NCI-H187 treated with DMSO at 0.1 percent for 48 hours (cell line): ENCODE measurements at regions not wholly inside any gene's neighbourhood (a gene's known extent, or its start where the extent isn't known, plus 50 kb on each side); places are given as distances from the start of the nearest gene placed in this dataset.

Source experiments
- DNase-seq: peaks from one replicate; lab custom pipeline; 2025; lab: John Stamatoyannopoulos, UW

DNA sequence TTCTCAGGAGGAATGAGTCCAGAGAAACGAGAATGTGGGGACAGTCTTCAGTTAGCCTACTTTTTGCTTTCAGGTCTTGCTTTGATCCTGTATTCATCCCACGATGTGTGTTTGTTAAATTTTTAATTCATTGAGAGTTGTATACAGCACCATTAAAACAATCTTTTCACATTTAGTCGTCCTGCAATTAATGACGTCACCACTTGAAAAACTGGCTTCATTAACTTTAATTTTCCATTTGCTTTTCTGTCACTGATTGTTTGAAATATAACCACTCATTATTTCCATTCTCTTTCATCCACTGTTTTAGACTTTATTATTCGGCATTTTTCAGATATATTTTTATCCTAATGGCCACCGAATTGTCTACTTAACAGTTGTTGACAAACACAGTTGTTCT is 146.9 kb downstream of the TFEC start:
- no peak for DNase-seq

DNA sequence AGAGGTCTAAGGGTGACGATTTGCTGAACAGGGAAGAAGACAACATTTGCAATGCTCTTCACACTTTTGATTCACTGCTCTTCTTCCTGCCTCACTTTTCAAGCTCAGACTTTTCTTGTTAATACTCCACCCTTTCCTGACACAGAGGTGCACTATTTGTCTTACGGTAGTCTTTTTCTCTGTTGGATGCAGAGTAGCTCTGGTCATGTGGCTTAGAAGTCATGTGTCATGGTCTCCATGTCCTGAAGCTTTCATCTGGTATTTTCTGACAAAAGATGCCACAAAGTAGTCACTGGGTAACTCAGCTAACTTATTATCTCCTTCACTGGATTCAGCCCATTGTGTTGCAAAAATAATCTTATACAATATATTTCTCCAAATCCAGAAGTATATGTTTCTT is 149.1 kb downstream of the TFEC start:
- no peak for DNase-seq

DNA sequence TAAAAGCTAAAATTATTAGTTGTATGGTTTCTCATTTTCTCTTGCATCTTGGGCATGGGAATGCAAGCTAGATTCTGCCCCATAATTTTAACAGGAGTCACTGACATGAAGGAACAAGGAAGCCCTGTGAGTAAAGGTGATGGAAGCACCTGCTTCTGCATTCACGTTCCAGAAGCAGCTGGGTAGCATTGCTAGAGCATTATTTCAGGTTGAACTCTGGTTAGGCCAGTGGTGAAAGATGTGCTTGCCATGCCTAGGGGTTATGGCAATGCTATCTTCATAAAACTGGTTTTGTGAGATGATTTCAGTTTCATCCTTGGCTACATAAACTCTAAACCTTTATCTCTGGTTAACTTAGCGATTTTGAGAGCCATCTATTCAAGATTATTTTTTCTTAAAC is 151.4 kb downstream of the TFEC start:
- no peak for DNase-seq

DNA sequence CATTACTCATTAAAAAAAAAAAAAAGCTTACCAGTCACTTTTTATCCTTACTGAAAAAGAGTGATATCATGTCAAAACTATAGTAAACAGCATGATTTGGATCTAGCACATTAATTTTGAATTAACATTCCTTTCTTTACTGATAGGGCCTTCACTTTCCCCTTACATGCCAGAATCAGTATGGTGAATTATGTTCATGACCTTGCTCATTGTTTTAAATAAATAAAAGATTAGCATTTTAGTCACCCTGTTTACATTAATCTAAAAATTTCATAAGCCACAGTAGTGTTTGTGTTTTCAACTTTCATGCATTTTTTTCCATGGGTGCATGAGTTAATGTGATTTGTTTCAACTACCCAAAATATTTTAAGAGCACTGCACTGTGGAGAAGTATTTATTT is 160.8 kb downstream of the TFEC start:
- DNase-seq: no peak

DNA sequence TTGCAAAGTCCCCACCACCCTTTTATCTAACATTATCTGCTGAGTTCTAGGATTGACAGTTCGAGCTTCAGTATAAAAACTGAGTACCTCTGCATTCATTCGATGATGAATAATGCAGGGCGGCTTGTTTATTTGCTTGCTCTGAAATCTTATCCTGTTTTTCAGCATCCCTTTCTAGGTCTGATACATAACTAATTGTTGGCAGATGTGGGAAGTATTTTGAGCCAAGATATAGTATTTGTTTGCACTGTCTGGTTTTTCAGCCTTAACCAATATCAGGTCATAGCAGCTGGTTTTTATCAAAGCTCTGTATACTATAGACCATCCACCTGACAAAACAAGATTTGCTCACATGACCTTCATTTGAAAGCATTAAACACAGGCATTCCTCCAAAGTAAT is 161.4 kb downstream of the TFEC start:
- DNase-seq: no peak

DNA sequence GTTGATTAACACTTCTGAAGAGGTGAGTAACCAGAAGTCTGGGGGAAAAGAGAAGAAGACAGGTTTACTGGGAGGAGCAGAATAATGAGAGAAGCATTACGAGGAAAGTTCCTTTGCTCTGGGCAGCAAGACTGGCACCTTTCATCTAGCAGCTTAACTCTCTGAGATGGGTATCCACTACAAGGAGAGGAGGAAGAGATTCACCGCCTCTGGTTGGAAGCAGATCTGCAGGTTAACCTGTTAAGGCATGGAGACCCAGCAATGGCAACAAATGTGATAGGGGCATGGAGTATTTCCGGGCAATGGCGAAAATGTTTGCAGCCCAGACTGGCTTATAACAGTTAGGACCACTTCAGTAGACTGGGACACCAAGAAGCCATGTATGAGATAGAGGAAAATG is 162.2 kb downstream of the TFEC start:
- no peak for DNase-seq

DNA sequence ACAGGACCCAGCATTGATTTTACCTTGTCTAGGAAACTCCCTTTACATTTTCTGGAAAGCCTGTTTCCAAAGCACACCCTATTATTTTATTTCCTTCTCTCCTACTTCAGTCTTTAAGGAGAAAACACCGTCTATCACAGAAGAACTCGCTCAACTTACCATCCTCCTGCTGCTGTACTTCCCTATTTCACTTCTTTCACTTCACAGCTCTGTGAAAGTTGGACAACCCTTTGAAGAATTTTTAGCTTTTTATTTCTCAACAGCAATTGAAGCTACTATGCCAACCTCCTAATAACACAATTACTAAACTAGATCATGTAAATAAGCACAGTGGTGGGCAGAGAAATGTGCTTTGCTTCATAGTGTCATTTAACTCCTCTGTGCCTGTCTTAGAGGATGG is 166.5 kb downstream of the TFEC start:
- no peak for DNase-seq

DNA sequence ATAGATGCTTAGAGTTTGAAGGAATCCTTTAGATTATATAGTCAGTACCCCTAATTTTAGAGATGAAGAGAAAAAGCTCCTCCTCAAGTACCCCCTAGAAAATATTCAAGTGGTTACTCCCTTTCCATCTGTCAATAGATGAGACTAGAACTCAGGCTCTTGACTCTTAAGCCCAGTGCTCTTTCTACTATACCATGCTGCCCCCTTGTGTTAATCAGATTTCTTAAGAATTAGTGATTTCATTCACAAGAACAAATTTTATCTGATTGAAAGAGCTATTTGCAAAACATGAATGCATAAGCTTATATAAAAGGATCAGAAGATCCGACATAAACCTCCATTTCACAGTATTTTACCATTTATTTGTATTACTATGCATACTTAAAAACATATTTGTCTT is 179.3 kb downstream of the TFEC start:
- peak; percentile 50 for DNase-seq

DNA sequence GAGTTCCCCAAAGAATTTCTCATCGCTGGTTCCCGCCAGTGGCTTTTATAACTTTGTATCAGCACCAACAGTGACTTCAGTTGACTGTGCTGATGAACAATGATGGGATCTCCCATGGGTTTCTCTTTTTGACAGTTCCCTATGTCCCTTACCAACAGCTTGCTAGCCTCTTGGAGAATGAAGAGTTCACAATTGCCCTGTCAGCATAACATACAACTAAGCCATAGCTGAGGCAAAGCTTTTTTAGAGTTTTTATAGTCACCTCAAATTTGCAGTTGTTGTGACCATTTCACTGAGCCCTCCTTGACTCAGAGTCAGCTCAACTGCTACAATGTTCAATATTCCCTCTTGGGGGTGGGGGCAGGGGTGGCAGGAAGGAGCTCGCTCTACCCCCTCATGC is 179.8 kb downstream of the TFEC start:
- DNase-seq: no peak

DNA sequence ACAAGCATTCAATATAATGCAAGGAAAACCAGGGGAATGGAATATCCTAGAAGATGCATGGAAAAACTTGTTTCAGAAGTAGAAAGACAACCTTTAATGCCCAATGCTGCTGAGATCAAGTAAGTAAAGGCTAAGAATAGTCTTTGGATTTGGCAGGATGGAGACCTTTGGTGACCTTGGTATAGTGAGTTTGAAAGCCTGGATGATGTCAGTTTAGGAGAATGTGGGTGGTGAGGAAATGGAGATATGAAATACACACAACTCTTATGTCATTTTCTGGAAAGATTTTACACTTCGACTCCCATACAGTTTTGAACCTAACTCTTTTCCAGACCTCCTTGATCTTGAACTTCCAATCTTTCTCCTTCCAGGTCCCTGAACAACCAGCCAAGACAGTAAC is 185.7 kb downstream of the TFEC start:
- no peak for DNase-seq

DNA sequence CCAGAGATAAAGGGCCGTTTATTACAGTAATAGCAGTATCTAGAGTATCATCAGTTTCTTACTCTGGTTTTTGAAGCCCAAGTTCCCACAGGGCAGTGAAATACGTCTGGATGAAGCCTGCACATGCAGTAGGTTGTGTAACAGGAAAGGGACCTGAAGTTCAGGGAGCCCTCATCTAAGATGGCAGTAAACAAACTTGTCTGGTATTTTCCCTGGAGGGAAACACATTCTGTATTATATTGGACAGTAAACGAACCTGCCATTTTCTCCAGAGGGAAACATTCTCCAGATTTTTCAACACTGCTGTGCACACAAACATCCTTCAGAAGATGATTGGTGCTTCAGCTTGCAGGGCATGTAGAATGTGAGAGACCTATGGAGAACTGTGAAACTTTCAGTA is 189.9 kb downstream of the TFEC start:
- no peak for DNase-seq

DNA sequence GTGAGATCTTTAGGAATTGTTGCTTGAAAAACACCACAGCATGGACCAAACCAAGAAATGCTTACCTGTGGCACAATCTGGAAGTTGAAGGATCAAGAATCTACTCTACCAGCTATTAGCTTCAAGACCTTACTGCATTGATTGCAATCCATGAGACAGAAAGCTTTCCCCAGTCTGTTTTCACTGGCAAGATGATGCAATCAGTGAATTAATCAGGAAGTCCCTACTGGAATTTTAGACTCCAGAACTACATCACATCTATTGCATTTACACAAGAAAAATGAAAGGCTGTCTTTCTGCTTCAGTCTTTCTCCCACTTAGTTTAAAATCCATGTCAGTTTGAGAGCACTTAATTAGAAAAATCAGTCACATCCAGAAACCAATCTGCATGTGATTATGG is 191.7 kb downstream of the TFEC start:
- DNase-seq: no peak

DNA sequence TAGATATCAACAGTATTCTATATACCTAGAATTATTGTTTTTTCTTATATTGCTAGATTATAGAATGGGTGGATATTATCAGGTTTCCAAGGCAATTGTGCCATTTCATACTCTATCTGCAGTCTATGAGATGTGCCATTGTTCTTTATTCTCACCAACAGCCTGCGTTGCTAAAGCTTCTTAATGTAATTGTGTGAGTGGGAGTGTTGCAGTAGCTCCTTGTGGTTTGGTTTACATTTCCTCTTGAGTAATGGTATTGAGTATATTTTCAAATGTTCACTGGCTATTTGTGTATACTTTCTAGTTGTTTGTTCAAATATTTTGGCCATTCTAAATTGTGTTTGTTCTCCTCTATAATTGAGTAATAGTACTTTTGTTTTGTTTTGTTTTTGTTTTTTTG is 199.2 kb downstream of the TFEC start:
- no peak for DNase-seq

DNA sequence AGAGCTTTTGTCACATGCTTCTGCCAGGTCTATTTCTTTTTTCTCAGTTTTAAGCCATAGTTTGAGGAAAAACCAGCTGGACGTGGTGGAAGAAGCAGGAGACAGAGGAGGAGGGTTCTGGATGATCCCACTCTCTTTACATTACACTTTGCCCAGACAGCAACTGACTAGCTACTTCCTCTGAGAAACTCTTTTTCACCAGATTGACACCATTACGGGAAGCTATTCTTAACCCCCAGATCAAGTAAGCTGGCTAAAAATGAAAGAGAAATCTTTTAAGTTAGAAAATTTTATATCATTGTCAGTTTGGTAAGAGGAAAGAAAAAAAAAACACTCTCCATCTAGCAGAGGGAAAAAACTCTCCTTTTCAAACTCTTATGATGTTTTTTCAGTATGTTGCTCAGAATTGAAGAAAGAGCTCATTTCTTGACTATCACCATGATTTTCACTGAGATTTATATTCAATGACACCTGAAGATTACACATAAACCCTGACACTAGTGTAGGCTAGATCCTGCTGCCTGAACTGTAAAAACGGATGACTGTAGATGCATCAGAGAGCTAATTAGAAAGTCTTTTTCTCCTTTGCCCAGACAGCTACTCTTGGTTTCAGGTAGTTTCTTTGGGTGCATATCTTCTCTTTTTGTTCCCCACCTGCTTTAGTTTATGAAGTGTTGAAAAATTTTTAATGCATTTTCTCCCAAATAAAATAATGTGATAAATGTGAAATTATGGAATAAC is 203.1 kb downstream of the TFEC start:
- DNase-seq: no peak

DNA sequence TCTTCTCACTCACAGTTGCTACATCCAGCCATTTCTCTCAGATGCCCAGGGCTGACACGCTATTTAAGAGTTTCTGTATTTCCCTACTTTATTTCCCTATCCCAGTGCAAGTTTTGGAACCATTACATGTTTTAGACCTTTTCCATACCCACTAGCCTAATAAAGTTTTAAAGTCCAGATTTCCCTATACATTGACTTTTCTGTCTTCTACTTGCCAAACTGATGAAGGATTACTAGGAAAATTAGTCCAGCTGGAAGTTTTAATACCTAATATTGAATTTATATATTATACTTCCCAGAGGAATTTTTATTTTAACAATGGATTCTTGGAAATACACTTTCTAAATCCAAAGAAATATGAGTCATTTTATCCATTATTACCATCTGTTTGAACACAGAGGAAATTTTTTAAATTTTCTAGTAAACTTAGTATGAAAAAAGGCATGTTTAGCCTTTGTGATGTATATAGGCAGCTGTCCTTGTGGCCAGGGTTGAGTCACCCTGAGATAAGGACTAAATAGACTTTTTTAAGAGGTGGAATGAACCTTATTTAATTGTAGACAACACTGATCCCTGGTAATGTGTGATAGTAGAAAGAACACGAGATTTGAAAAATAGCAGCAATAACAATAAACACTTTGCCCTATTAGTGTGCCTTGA is 205.0 kb downstream of the TFEC start:
- DNase-seq: no peak

DNA sequence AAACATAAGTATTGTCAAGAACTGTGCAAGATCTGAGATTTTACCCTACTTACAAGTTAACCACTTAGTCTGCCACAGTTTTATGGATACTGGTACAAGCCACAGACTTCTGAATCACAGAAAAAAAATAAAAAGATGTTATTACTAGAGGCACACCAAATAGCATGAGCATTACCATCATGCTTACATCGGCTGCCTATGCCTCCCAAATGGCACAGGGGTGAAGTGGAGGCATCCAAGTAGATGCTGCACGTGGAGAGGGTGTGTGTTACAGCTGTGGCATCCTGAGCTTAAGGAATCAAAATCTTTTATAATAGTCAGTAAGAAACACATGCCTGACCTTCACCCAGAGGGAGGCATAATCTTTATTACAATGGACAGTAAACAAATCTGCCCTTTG is 207.8 kb downstream of the TFEC start:
- DNase-seq: no peak

DNA sequence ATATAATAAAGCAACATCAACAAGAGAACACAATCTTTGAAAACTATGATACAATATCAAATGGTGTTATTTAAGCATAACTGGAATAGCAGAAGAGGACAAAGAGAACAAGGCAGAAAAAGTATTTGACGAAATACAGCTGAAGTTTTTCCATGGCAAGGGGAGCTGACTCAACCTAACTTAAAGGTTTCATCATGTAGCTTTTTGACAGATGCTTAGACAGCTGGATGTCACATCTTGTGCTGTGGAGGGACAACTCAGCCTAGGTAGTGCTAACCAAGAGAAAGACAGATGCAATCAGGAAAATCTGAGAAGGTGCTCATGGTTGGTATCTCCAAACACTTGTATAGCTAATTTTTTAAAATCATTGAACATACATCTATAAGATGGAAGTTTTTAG is 208.2 kb downstream of the TFEC start:
- no peak for DNase-seq

DNA sequence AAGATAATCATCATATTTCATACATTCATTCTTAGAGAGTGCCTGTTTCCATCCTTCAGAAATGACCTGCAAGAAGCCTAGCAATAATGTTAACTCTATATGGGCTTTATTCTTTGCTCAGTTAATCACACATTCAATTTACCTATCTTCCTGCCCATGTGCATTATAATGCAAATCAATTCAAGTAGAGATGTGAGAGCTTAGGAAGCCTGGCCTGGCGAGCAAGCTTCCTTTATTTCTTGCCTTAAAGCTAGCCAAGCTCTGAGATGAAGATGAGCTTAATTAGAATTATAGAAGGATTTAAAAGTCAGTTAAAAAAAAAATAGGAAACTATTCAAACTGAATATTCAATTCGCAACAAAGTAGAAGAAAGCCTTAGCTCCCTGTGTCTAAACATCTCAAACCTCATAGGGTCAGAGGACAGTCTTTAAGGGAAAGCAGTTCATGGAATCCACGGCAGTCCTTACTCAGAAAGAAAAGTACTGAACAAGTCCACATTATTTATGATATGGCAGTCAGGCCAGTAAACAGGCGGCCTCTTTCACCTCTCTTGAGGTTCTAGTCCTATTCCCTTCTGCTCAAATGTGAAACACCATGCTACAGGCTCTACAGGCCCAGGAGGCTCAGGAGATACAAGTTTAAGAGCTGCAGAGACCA is 214.1 kb downstream of the TFEC start:
- no peak for DNase-seq

DNA sequence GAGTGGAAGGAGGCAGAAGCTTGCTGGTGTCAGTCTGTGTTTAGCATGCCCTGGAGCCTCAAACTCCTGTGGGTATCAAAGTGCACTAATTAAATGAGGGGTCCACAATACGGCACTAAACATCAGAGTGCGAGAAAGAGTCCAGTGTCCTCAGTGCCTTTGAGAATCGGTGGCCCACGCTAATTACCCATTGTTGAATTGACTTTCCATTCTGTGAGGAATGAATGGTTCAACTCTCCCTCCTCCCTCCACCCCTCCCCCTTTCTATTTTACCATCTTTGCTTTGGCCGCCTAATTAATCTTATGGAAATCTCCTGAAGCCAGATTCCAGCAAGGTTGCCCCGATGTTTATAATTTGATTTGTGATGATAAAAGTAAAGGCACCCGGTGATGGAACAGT is 217.8 kb downstream of the TFEC start:
- no peak for DNase-seq

DNA sequence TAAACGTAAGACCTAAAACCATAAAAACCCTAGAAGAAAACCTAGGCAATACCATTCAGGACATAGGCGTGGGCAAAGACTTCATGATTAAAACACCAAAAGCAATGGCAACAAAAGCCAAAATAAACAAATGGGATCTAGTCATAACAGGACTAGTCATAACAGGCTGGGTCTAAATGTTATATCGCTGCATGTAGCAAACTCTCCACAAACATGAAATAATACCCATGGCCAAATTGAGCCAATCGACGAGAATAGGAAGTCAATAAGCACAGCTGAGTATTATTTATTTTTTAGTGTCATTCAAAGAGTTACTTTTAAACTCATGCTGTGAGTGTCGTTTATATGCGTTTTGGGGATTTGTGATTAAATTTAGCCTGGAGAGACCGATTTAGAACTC is 225.1 kb downstream of the TFEC start:
- DNase-seq: no peak

DNA sequence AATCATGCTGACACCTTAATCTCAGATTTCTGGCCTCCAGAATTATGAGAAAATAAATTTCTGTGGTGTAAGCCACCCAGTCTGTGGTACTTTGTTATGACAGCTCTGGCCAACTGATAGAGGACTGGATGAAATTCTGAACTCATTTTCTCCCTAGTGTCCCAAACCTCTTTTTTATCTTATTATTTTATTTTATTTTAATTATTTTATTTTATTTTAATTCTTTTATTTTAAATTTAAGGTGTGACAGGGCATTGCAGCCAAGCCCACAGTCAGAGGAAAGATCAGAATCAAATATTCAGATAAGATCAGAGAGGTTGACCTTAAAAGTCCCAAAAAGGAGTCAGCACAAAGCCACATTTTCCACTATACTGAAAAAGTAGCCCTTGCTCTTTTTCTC is 228.1 kb downstream of the TFEC start:
- no peak for DNase-seq

DNA sequence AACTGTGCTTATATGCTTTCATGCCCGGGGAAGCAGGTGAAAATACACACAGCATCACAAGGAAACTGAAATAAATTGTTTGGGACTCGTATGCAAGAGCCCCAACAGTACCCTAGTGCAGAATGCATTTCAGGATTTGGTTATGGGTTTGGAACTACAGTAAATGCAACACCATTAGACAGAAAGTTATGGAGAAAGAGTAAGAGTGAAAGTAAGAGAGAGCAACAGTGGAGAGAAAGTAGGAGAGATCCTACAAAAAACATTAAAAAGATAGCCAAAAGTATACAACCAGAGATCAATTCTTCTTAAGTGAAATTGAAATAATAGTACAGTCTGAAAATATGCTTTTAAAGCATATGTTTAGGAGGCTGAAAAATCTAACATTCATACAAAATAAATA is 231.1 kb downstream of the TFEC start:
- DNase-seq: no peak

DNA sequence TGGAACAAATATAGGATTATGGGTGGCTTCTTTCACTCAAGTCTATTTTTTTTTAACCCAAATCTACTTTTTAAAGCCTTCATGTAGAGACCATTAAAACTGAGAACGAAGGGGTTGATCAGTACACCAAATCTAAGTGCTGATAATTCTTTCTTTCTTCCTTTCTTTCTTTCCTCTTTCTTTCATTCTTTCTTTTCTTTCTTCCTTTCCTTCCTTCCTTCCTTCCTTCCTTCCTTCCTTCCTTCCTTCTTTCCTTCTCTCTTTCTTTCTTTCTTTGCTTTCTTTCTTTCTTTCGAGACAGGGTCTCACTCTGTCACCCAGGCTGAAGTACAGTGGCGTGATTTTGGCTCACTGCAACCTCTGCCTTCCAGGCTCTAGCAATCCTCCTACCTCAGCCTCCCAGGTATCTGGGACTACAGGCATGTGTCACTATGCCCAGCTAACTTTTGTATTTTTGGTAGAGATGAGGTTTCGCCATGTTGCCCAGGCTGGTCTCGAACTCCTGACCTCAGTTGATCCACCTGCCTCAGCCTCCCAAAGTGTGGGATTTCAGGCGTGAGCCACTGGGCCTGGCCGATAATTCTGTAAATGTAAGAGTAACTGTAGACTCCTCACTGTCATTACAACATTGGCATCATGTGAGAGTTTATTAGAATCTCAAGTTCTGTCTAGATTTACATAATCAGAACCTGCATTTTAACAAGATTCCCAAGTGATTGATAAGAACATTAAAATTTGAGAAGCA is 236.4 kb downstream of the TFEC start:
- no peak for DNase-seq
